ENCODE measurements at regions not wholly inside any gene's neighbourhood (a gene's known extent, or its start where the extent isn't known, plus 50 kb on each side); places are given as distances from the start of the nearest gene placed in this dataset.

DNA sequence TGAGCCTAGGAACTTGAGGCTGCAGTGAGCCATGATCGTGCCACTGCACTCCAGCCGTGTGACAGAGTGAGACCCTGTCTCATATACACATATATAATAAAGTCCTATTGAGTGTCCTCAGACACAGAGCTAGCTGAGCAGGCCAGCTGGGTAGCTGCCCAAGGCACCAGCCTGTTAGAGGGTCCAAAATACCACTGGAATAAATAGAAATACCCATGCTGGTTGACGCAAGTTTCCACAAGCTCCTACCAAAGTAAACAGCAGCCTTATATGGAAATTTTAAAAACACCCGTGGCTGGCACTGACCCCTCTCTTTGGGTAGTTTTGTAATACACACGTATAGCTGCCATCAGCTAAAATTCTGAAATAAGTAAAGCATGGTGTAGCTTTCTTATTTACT, 348.6 kb downstream of the BCOR start:
- H3K27me3 Mint-ChIP-seq = no peaks in the 10 kb centered on the region
- no peak overlapping the region for H3K27ac ChIP-seq (ENCODE audit: insufficient read depth, low read length, poor library complexity, severe bottlenecking)
- H3K9me3 Mint-ChIP-seq = peaks cover 0 to 2% (median 0%) of the 10 kb centered on the region in 7 donors
- H3K27me3 ChIP-seq (ENCODE audit: control insufficient read depth, insufficient read depth, low read length) = no peaks in the 10 kb centered on the region
- DNase-seq (no peak), ATAC-seq (ENCODE audit: low read depth in 2 of 2) (no peak)
- peaks cover 0 to 5% (median 0%) of the 10 kb centered on the region in 4 donors for H3K4me1 Mint-ChIP-seq
- H3K4me3 ChIP-seq (ENCODE audit: low read depth, low read length) = no peak overlapping the region
- no peaks in the 10 kb centered on the region for H3K36me3 ChIP-seq (ENCODE audit: control insufficient read depth, insufficient read depth, low read length)
- no peak overlapping the region for H3K27ac Mint-ChIP-seq
- no peak overlapping the region for H3K4me3 Mint-ChIP-seq
- H3K4me1 ChIP-seq (ENCODE audit: control insufficient read depth, insufficient read depth, low read length, poor library complexity, severe bottlenecking) = no peaks in the 10 kb centered on the region
- H3K9me3 ChIP-seq (ENCODE audit: control insufficient read depth in 2 of 2, low read length in 2 of 2) = no peaks in the 10 kb centered on the region
- no peaks in the 10 kb centered on the region for H3K36me3 Mint-ChIP-seq

DNA sequence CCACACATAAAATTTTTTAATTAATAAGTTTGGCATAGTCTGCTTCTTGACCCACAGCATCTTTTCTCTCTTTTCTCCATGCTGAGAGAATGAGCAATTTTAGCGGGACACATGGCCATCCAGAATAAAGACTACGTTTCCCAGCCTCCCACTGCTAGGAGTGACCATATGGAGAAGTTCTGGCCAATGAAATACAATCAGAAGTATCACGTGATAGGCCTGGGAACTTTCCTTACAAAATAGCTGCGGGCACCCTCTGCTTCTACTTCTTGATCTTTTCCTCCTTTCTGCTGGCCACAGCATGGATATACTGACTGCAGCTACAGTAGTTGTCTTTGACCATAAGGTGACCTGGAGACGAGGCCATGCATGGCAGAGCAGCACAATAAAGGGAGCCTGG, 348.0 kb downstream of the BCOR start:
- no peak overlapping the region for H3K27ac Mint-ChIP-seq
- Histone ChIP-seq H3K36me3 (ENCODE audit: control insufficient read depth, insufficient read depth, low read length) (no peaks in the 10 kb centered on the region), H3K27ac (ENCODE audit: insufficient read depth, low read length, poor library complexity, severe bottlenecking) (no peak overlapping the region), H3K27me3 (ENCODE audit: control insufficient read depth, insufficient read depth, low read length) (no peaks in the 10 kb centered on the region), H3K4me3 (ENCODE audit: low read depth, low read length) (no peak overlapping the region), H3K9me3 (ENCODE audit: control insufficient read depth in 2 of 2, low read length in 2 of 2) (no peaks in the 10 kb centered on the region), H3K4me1 (ENCODE audit: control insufficient read depth, insufficient read depth, low read length, poor library complexity, severe bottlenecking) (no peaks in the 10 kb centered on the region)
- H3K9me3 Mint-ChIP-seq = peaks cover 0 to 2% (median 0%) of the 10 kb centered on the region in 7 donors
- H3K36me3 Mint-ChIP-seq = no peaks in the 10 kb centered on the region
- no peaks in the 10 kb centered on the region for H3K27me3 Mint-ChIP-seq
- no peak overlapping the region for H3K4me3 Mint-ChIP-seq
- ATAC-seq (ENCODE audit: low read depth in 2 of 2) (no peak), DNase-seq (no peak)
- peaks cover 0 to 5% (median 0%) of the 10 kb centered on the region in 4 donors for H3K4me1 Mint-ChIP-seq

DNA sequence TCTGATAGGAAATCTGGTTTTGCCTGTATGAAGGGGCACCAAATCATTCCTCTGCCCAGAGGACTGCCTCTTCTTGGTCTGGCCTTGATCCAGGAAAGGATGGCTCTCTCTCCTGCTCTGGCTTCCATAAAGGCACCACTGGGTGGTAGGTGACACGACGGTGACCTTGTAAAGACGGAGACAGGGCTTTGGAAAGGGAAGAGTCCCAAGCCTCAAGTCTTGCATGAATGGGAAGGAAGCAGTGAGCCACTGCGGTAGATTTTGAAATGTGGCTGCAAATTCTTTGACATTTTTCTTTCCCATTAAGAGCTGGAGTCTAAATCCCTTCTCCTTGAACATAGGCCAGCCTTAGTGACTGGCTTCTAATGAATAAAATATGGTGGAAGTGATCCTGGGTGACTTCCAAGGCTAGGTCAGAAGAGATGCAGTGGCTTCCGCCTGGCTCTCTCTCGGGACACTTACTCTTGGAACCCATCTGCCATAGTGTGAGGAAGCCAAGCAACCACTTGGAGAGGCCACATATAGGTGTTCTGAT, 347.4 kb downstream of the BCOR start:
- H3K4me3 ChIP-seq (ENCODE audit: low read depth, low read length) = no peak overlapping the region
- Mint-ChIP-seq H3K27ac (no peak overlapping the region), H3K9me3 (peaks cover 0 to 2% (median 0%) of the 10 kb centered on the region in 7 donors), H3K4me1 (peaks cover 0 to 5% (median 0%) of the 10 kb centered on the region in 4 donors), H3K27me3 (no peaks in the 10 kb centered on the region), H3K36me3 (no peaks in the 10 kb centered on the region), H3K4me3 (no peak overlapping the region)
- H3K27me3 ChIP-seq (ENCODE audit: control insufficient read depth, insufficient read depth, low read length) = no peaks in the 10 kb centered on the region
- no peaks in the 10 kb centered on the region for H3K4me1 ChIP-seq (ENCODE audit: control insufficient read depth, insufficient read depth, low read length, poor library complexity, severe bottlenecking)
- DNase-seq (no peak), ATAC-seq (ENCODE audit: low read depth in 2 of 2) (no peak)
- H3K27ac ChIP-seq (ENCODE audit: insufficient read depth, low read length, poor library complexity, severe bottlenecking) = no peak overlapping the region
- H3K36me3 ChIP-seq (ENCODE audit: control insufficient read depth, insufficient read depth, low read length) = no peaks in the 10 kb centered on the region
- H3K9me3 ChIP-seq (ENCODE audit: control insufficient read depth in 2 of 2, low read length in 2 of 2) = no peaks in the 10 kb centered on the region

DNA sequence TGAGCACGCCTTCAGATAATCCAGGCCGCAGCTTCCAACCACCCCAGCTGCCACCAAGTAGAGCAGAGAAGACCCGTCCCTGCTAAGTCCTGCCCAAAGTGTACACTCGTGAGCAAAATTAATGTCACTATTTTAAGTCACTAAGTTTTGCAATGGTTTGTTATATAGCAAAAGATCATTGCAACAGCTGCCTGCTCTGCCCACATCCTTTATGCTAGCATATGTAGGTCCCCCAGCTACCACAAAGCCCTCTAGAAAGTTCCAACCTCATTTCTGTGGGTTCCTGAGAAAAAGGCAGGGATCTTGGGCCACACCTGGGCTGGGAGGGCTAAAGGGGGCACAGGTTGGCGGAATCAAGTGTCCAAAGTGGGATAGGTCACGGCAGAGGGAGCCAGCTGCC, 346.9 kb downstream of the BCOR start:
- H3K4me3 ChIP-seq (ENCODE audit: low read depth, low read length) = no peak overlapping the region
- no peaks in the 10 kb centered on the region for H3K36me3 ChIP-seq (ENCODE audit: control insufficient read depth, insufficient read depth, low read length)
- H3K27ac Mint-ChIP-seq = no peak overlapping the region
- H3K27me3 Mint-ChIP-seq = no peaks in the 10 kb centered on the region
- H3K27me3 ChIP-seq (ENCODE audit: control insufficient read depth, insufficient read depth, low read length) = no peaks in the 10 kb centered on the region
- no peak for ATAC-seq (ENCODE audit: low read depth in 2 of 2)
- no peaks in the 10 kb centered on the region for H3K4me1 ChIP-seq (ENCODE audit: control insufficient read depth, insufficient read depth, low read length, poor library complexity, severe bottlenecking)
- peaks cover 0 to 5% (median 0%) of the 10 kb centered on the region in 4 donors for H3K4me1 Mint-ChIP-seq
- H3K4me3 Mint-ChIP-seq = no peak overlapping the region
- H3K9me3 ChIP-seq (ENCODE audit: control insufficient read depth in 2 of 2, low read length in 2 of 2) = no peaks in the 10 kb centered on the region
- no peak for DNase-seq
- no peak overlapping the region for H3K27ac ChIP-seq (ENCODE audit: insufficient read depth, low read length, poor library complexity, severe bottlenecking)
- peaks cover 0 to 2% (median 0%) of the 10 kb centered on the region in 7 donors for H3K9me3 Mint-ChIP-seq
- no peaks in the 10 kb centered on the region for H3K36me3 Mint-ChIP-seq

DNA sequence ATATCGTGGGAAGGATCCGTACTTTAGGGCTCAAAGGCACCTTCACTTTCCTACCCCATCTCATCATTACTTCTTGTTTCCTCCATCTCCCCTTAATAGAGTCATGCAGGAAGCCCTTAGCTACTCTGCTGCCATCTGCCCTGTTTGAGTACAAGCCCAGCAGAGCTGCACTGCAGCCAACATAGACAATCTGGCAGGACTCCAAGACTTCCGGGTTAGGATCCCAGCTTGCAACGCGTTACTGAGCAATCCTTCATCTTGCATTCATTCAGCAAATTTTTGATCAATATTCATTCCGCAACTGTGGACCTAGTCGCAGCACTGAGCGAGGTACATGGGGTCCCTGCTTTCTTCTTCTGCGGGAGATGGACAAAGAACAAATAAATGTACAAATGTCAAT, 344.9 kb downstream of the BCOR start:
- H3K27ac ChIP-seq (ENCODE audit: insufficient read depth, low read length, poor library complexity, severe bottlenecking) = no peak overlapping the region
- Mint-ChIP-seq H3K27me3 (no peaks in the 10 kb centered on the region), H3K9me3 (peaks cover 0 to 2% (median 0%) of the 10 kb centered on the region in 7 donors), H3K36me3 (no peaks in the 10 kb centered on the region), H3K4me3 (no peak overlapping the region), H3K4me1 (peaks cover 0 to 5% (median 0%) of the 10 kb centered on the region in 4 donors), H3K27ac (peak overlapping the region in 1 of 3 donors; percentile 26)
- ATAC-seq (ENCODE audit: low read depth in 2 of 2) = no peak
- no peaks in the 10 kb centered on the region for H3K4me1 ChIP-seq (ENCODE audit: control insufficient read depth, insufficient read depth, low read length, poor library complexity, severe bottlenecking)
- H3K36me3 ChIP-seq (ENCODE audit: control insufficient read depth, insufficient read depth, low read length) = no peaks in the 10 kb centered on the region
- no peaks in the 10 kb centered on the region for H3K27me3 ChIP-seq (ENCODE audit: control insufficient read depth, insufficient read depth, low read length)
- H3K4me3 ChIP-seq (ENCODE audit: low read depth, low read length) = no peak overlapping the region
- DNase-seq = no peak
- H3K9me3 ChIP-seq (ENCODE audit: control insufficient read depth in 2 of 2, low read length in 2 of 2) = no peaks in the 10 kb centered on the region

DNA sequence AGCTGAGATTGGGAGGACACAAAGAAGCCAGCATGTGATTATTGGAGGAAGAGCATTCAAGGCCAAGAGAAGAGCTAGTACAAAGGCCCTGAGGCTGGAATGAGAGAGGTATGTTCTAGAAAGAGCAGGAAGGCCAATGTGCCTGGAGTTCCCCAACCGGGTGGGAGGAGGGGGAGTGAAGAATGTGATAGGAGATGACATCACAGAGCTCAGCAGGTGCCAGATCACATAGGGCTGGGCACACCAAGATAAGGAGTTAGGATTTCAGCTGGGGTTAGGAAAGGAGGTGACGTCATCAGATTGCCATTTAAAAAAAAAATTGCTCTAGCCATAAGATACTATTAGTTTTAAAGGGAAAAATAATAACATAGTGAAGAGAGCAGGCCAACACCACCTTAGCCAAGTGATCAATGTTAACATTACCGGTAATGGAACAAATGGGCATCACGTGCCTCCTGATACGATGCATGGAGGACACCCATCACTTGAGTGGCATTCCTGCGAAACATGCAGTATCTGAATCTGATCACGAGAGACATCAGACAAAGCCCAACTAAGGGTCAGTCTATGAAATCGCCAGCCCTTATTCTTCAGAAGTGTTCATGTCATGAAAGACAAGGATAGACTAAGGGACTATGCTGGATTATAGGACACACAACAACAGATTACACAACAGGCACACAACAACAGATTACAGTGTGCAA, 344.3 kb downstream of the BCOR start:
- Histone ChIP-seq H3K36me3 (ENCODE audit: control insufficient read depth, insufficient read depth, low read length) (no peaks in the 10 kb centered on the region), H3K27ac (ENCODE audit: insufficient read depth, low read length, poor library complexity, severe bottlenecking) (no peak overlapping the region), H3K27me3 (ENCODE audit: control insufficient read depth, insufficient read depth, low read length) (no peaks in the 10 kb centered on the region), H3K4me3 (ENCODE audit: low read depth, low read length) (no peak overlapping the region), H3K4me1 (ENCODE audit: control insufficient read depth, insufficient read depth, low read length, poor library complexity, severe bottlenecking) (no peaks in the 10 kb centered on the region), H3K9me3 (ENCODE audit: control insufficient read depth in 2 of 2, low read length in 2 of 2) (no peaks in the 10 kb centered on the region)
- DNase-seq (no peak), ATAC-seq (ENCODE audit: low read depth in 2 of 2) (no peak)
- Mint-ChIP-seq H3K4me1 (peaks cover 0 to 6% (median 0%) of the 10 kb centered on the region in 4 donors), H3K9me3 (no peaks in the 10 kb centered on the region), H3K4me3 (no peak overlapping the region), H3K27ac (no peak overlapping the region), H3K27me3 (no peaks in the 10 kb centered on the region), H3K36me3 (no peaks in the 10 kb centered on the region)

DNA sequence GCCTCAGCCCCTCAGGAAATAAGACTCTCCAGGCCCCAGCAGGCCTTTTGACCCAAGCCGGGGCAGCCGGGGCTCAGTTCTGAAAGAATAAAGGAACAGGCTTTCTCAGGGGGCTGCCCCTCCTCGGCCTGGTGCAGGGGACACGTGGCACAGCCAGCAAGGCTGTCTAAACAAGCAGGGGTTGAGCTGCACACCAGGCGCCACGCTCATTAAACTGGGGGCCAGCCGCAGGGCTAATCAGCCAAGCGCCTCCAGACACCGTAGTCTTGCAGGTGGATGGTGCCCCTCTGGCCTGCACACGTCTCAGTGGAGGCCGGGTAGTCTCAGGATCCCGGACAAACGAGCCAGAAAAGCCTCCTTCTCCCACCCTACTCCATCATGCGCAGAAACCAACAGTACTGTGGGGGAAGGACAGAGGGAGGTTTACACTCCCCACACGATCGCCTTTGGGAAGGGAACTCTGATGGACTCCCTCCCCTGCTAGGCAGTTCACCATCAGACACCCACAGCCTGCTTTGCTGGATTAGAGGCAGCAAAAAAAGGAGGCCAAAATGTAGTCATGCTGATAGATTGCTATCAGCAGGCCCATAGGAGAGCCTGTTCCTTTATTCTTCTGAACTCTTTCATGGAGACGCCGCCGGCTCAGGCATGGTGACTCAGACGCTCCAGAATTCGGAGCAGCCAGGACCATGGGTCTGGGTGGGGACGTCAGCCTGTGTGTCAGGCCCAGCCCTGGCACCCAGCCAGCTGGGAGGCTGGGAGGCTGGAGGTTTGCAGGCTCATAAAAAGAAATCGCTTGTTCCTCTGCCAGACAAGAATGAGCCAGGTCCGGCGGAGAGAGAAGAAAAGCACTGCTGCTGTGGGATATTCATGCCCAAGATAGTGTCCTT, 342.4 kb downstream of the BCOR start:
- ATAC-seq (ENCODE audit: low read depth in 2 of 2) (no peak), DNase-seq (no peak)
- Histone ChIP-seq H3K36me3 (ENCODE audit: control insufficient read depth, insufficient read depth, low read length) (no peaks in the 10 kb centered on the region), H3K27me3 (ENCODE audit: control insufficient read depth, insufficient read depth, low read length) (no peaks in the 10 kb centered on the region), H3K4me3 (ENCODE audit: low read depth, low read length) (no peak overlapping the region), H3K9me3 (ENCODE audit: control insufficient read depth in 2 of 2, low read length in 2 of 2) (no peaks in the 10 kb centered on the region), H3K4me1 (ENCODE audit: control insufficient read depth, insufficient read depth, low read length, poor library complexity, severe bottlenecking) (no peaks in the 10 kb centered on the region), H3K27ac (ENCODE audit: insufficient read depth, low read length, poor library complexity, severe bottlenecking) (no peak overlapping the region)
- Mint-ChIP-seq H3K36me3 (no peaks in the 10 kb centered on the region), H3K27ac (no peak overlapping the region), H3K9me3 (no peaks in the 10 kb centered on the region), H3K4me3 (no peak overlapping the region), H3K4me1 (peaks cover 0 to 6% (median 0%) of the 10 kb centered on the region in 4 donors), H3K27me3 (no peaks in the 10 kb centered on the region)

All from CD4-positive, CD25-positive, alpha-beta regulatory T cell (primary cell).